ENCODE measurements at regions not wholly inside any gene's neighbourhood (a gene's known extent, or its start where the extent isn't known, plus 50 kb on each side); places are given as distances from the start of the nearest gene placed in this dataset.

GRCh38 chr1:232682248-232682647, 52.3 kb upstream of the SIPA1L2 start:
- Mint-ChIP-seq H3K27me3 (ENCODE audit: low read depth) (no peaks in the 10 kb centered on the region), H3K4me3 (no peak overlapping the region), H3K9me3 (peaks cover 7% of the 10 kb centered on the region), H3K4me1 (peaks cover 19% of the 10 kb centered on the region), H3K27ac (no peak overlapping the region), H3K36me3 (ENCODE audit: low read depth) (no peaks in the 10 kb centered on the region)
- TF ChIP-seq CTCF (IDR thresholded peaks at IDR 0.05; ENCODE audit: unreplicated experiment in 3 of 3): no peak

GRCh38 chr1:232684371-232685105, 54.6 kb upstream of the SIPA1L2 start:
- Mint-ChIP-seq H3K4me3 (no peak overlapping the region), H3K27me3 (ENCODE audit: low read depth) (no peaks in the 10 kb centered on the region), H3K9me3 (peaks cover 17% of the 10 kb centered on the region)

GRCh38 chr1:232686346-232686745, 56.4 kb upstream of the SIPA1L2 start:
- Mint-ChIP-seq H3K36me3 (ENCODE audit: low read depth) (no peaks in the 10 kb centered on the region), H3K9me3 (peaks cover 11% of the 10 kb centered on the region), H3K4me1 (peaks cover 30% of the 10 kb centered on the region)

More at GRCh38 chr1:232684371-232685105, 54.6 kb upstream of the SIPA1L2 start:
- Mint-ChIP-seq H3K4me1 (peaks cover 19% of the 10 kb centered on the region), H3K27ac (peak overlapping the region in 1 of 3 experiments; percentile 6), H3K36me3 (ENCODE audit: low read depth) (no peaks in the 10 kb centered on the region)
- TF ChIP-seq CTCF (IDR thresholded peaks at IDR 0.05; ENCODE audit: unreplicated experiment in 3 of 3): no peak

GRCh38 chr1:232687304-232687703, 57.4 kb upstream of the SIPA1L2 start:
- Mint-ChIP-seq H3K9me3 (peaks cover 11% of the 10 kb centered on the region), H3K36me3 (ENCODE audit: low read depth) (no peaks in the 10 kb centered on the region), H3K4me3 (no peak overlapping the region), H3K27ac (no peak overlapping the region), H3K27me3 (ENCODE audit: low read depth) (peaks cover 4% of the 10 kb centered on the region), H3K4me1 (peaks cover 30% of the 10 kb centered on the region)
- TF ChIP-seq CTCF (IDR thresholded peaks at IDR 0.05; ENCODE audit: unreplicated experiment in 3 of 3): no peak

More at GRCh38 chr1:232686346-232686745, 56.4 kb upstream of the SIPA1L2 start:
- TF ChIP-seq CTCF (IDR thresholded peaks at IDR 0.05; ENCODE audit: unreplicated experiment in 3 of 3): no peak
- H3K27me3 Mint-ChIP-seq (ENCODE audit: low read depth): no peaks in the 10 kb centered on the region
- no peak overlapping the region for H3K27ac Mint-ChIP-seq
- H3K4me3 Mint-ChIP-seq: no peak overlapping the region

GRCh38 chr1:232687728-232688127, 57.8 kb upstream of the SIPA1L2 start:
- no peak overlapping the region for H3K27ac Mint-ChIP-seq
- no peak overlapping the region for H3K4me3 Mint-ChIP-seq
- peaks cover 11% of the 10 kb centered on the region for H3K9me3 Mint-ChIP-seq
- TF ChIP-seq CTCF (IDR thresholded peaks at IDR 0.05; ENCODE audit: unreplicated experiment in 3 of 3): no peak
- peaks cover 30% of the 10 kb centered on the region for H3K4me1 Mint-ChIP-seq
- H3K36me3 Mint-ChIP-seq (ENCODE audit: low read depth): no peaks in the 10 kb centered on the region
- H3K27me3 Mint-ChIP-seq (ENCODE audit: low read depth): peaks cover 4% of the 10 kb centered on the region

- Mint-ChIP-seq H3K4me3 (no peak overlapping the region), H3K27me3 (ENCODE audit: low read depth) (peaks cover 9% of the 10 kb centered on the region), H3K9me3 (peaks cover 11% of the 10 kb centered on the region), H3K27ac (no peak overlapping the region), H3K4me1 (peaks cover 26% of the 10 kb centered on the region), H3K36me3 (ENCODE audit: low read depth) (no peaks in the 10 kb centered on the region)
- TF ChIP-seq CTCF (IDR thresholded peaks at IDR 0.05; ENCODE audit: unreplicated experiment in 3 of 3): no peak
Observed at GRCh38 chr1:232688398-232688797, 58.5 kb upstream of the SIPA1L2 start.

Measured in nephron (organoid).